GM11168 (cell line): ENCODE measurements at regions not wholly inside any gene's neighbourhood (a gene's known extent, or its start where the extent isn't known, plus 50 kb on each side); places are given as distances from the start of the nearest gene placed in this dataset.

Experiments used
- in situ Hi-C: fragments of 300-500 bp; cut with MboI; formaldehyde crosslinking; loops from one replicate; pipeline ENCODE4 v1.12.0; 2022; ENCODE audit warnings: low sequenced_read_pairs; ENCODE audit not compliant: unreplicated experiment

DNA sequence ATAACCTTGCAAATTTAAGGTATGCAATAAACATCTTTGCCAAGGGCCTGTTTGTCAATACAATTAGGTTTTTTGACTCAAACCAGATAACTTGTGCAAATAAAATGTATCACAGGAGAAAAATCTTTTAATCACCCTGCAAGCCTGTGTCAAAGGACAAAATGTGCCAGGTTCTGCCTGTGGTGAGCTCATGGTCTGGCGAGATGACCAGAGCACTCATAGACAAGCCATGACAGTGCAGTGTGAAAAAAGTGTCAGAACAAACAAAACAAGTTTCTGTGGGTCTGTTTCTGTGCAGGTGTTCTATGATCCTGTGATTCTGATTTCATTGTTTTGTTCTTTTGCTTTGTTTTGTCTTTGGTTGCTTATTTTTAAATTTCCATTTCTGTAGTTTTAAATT, 847.2 kb downstream of the VRK1 start:
- in situ Hi-C loops, result no loop called here

- in situ Hi-C loops, result no loop called here
These were observed 852.6 kb downstream of the VRK1 start for GRCh38 chr14:97649752-97650151.

- in situ Hi-C loops, result no loop called here
These were observed 858.2 kb downstream of the VRK1 start for GRCh38 chr14:97655169-97655948.

GRCh38 chr14:97657609-97658008, 860.4 kb downstream of the VRK1 start:
- in situ Hi-C loops, result no loop called here

DNA sequence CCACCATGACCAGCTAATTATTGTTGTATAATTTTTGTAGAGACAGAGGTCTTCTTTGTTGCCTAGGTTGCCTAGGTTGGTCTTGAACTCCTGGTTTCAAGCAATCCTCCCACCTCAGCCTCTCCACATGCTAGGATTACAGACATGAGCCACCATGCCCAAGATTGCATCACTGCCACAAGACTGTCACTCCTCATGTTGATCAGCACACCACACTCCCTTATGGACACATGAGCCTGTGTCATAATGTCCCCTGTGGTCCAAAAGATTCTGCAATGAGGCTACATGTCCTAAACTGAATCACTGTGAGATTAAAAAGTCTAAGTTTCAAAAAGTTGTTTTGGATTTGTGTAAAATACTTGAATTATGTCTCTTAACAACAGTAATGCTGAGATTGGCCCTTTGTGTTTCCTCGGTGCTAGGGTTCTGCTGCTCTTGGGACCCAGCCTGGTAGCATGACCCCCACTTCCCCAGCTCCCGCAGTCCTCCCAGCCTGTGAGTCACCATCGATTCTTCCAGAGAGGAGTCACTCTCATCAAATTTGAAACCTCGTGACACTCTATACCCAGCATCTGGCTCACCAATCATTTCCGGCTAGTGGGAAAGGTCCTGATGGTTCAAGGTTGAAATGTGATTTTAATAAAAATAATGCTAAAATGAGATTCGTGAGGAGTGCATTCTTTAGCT, 890.9 kb downstream of the VRK1 start:
- in situ Hi-C loops, result no loop called here

GRCh38 chr14:97688631-97689336, 891.6 kb downstream of the VRK1 start:
- in situ Hi-C loops, result no loop called here

DNA sequence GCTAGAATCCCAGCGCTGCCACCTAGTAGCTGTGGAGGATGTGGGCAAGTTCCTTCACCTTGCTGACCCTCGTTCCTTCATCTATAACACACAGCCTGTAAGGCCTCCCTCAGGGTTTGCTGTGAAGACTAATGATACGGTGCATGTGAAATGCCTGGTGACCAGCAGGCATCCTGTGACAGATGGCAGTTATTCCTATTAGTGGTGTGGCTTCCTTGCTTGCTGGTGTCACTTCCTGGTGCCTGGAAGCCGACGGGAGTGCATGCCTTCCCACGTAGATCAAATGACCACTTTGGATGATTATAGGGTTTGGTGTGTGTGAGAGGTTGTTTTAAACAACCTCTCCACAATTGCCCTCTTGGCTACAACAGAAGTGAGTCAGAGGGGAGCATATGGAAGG, 894.9 kb downstream of the VRK1 start:
- in situ Hi-C loops, result no loop called here

DNA sequence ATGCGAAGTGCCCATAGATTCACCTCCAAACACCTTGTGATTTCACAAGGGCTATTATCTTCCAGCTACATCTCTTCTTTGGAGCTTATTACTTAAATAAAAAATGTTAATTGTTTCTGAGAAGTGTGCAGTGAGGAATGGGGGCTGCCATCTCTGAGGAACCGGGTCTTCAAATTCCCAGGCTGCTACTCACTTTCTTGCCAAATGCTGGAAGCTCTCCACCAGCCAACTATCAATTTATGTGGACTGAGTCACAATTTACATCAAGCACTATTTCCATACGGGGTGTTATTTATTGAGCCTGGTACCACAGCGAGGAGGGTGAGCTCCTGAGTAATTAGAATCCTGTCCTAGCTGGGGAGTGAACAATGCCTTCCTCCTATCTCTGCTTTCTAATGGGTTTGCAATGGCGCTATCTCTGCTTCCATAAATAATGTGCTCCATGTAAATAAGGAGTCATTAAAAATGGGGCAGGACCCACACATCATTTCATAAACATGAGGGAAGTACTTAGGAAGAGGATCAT, 898.3 kb downstream of the VRK1 start:
- in situ Hi-C loops, result no loop called here

GRCh38 chr14:97697772-97698171, 900.6 kb downstream of the VRK1 start:
- in situ Hi-C loops, result no loop called here

- in situ Hi-C loops, result no loop called here
These were observed 901.8 kb downstream of the VRK1 start for GRCh38 chr14:97699026-97699425.

DNA sequence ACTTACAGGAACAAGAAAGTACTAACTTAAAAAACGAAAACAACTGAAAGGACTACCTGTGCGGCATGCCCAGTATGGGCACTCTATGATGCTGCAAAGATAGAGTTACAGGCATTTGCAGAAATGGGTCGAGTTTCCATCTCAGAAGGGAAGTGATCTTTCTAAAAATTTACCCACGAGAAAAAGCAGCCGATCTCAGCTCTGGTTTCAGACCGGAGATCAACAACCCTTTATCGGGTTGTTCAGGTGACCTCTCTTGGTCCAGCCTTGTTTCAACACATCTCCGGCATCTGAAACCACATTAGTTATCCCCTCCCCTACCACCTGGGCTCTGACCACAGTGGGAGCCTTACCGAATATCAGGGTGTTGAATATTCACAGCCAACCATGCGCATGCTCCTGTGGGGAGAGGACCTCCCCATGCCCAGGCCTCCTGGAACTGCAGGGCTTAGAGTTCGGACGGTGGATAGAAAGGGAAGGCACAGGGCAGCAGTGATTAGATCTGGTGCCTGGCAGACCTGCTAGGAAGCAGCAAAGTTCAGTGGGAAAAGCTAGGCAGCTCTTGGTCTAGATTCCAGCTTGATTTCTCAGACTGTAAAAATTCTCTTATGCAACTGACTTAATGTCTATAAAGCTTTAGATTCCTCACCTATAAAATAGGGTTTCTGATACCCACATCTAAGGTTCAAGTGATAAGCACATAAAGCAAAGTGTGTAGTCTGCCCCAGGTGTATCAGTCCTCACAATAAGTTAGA, 906.0 kb downstream of the VRK1 start:
- in situ Hi-C loops, result no loop called here

- in situ Hi-C loops, result no loop called here
These were observed 907.2 kb downstream of the VRK1 start for GRCh38 chr14:97704316-97704885.

GRCh38 chr14:97705107-97705506, 907.9 kb downstream of the VRK1 start:
- in situ Hi-C loops, result no loop called here

DNA sequence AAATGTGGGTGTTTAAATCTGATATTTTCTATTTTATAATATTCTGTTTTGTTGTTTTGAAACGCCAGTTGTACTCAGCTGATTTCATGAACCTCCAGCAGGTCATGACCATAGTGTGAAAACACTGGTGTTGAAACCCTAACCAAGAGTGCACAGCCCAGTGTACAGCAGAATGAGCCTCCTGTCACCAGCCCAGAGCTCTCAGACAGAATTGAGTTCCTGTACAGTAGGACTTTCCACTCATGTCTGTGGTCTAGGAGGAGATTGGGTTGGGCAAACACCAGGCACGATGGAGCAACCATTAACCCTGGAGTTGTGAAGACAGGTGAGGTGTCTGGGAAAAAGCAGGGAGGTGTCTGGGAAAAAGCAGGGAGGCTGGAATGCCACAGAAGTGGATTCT, 908.8 kb downstream of the VRK1 start:
- in situ Hi-C loops, result no loop called here

GRCh38 chr14:97706819-97707218, 909.6 kb downstream of the VRK1 start:
- in situ Hi-C loops, result no loop called here

DNA sequence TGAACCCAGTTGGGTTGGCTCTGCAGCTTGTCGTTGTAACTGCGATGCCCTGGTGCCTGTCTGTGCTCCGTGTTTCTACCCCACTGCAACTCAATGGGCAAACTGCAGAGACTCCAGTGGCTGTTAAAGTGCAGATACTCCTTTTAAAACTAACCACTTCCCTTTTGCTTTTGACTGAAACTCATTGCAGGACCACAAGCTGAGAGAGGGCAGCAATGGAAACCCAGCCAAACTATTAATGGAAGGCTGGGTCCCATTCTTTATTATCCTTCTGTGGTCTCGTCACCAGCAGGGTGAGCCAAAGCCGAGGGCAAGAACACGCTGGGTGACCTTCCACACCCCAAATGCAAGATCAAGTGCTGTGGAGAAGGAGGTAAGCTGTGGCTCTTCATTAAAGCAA, 910.4 kb downstream of the VRK1 start:
- in situ Hi-C loops, result no loop called here

- in situ Hi-C loops, result no loop called here
These were observed 912.4 kb downstream of the VRK1 start for GRCh38 chr14:97709552-97709951.

DNA sequence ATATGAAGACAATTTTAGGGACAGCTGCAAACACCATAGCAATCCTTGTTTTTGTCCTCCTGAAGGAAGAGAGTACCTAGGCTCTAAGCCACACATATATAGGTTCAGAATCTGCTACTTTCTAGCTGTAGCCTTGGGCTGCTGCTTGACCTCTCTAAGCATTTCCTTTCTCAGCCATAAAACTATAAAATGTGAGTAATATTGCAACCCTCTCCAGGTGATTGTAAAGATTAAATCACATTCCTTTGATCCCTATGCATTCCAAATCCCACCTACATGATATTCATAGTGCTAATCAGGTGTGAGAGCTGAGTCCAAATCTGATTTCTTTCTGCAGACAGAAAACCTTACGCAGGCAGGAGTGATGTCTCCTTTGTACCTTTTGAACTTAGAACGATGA, 913.5 kb downstream of the VRK1 start:
- in situ Hi-C loops, result no loop called here

DNA sequence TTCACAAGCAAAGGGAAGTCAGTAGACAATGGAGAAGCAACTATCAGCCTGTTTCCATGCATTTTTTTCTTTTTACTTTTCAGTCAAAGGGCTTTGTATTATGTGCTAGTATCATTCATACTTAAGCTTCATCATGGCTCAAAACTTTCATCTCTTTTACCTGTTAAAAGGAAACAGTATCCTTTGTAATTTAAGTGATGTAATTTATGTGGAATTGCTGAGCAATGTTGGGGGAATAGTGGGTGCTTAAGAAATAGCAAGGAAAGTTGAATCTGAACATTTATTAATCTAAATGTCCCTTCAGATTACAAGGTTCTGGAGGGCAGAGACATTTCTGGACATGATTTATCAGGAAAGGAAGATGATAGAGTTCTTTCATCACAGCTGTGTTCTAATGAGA, 915.3 kb downstream of the VRK1 start:
- in situ Hi-C loops, result no loop called here

DNA sequence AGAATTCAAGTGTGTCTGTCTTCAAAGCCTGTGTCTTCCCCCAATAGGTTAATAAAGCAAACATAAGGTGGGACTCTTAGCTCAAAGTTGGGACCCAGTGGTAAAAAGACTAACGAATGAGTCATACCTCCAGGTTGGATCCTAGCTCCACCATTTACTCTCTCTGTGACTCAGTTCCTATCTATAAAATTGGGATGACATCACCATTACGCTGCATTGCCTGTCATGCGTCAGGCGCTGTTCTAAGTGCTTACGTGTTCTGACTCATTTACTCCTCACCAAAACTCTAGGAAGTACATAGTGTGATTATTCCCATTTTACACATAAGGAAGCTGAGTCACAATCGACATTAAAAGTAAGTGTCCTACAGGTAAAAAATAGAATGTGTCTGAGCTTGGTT, 915.8 kb downstream of the VRK1 start:
- in situ Hi-C loops, result no loop called here
